Neural cell (in vitro differentiated cells): ENCODE measurements at regions not wholly inside any gene's neighbourhood (a gene's known extent, or its start where the extent isn't known, plus 50 kb on each side); places are given as distances from the start of the nearest gene placed in this dataset.

Experiments used
- CTCF ChIP-seq: fragments of 450-650 bp; IDR thresholded peaks from 2 replicates; pipeline ENCODE4 v1.5.1; 2014; ENCODE audit warnings: antibody characterized with exemption, mild to moderate bottlenecking, moderate library complexity; ENCODE audit not compliant: poor library complexity, severe bottlenecking
- EP300 ChIP-seq: fragments of 450-650 bp; conservative IDR thresholded peaks from 2 replicates; pipeline ENCODE4 v1.6.1; 2014; ENCODE audit warnings: antibody characterized with exemption, mild to moderate bottlenecking, moderate library complexity; ENCODE audit not compliant: poor library complexity, severe bottlenecking
- EZH2 ChIP-seq: fragments of 200-600, 300-800 bp; shearing (Covaris generic), sonication (generic); IDR thresholded peaks from 2 replicates; pipeline ENCODE4 v1.6.1; 2014; ENCODE audit warnings: antibody characterized with exemption, low read length, borderline replicate concordance, mild to moderate bottlenecking; ENCODE audit not compliant: insufficient read depth, poor library complexity, severe bottlenecking
- POLR2AphosphoS5 ChIP-seq: IDR thresholded peaks from 2 replicates; pipeline ENCODE4 v1.6.1; 2012
- TAF1 ChIP-seq: IDR thresholded peaks from 2 replicates; pipeline ENCODE4 v1.6.1; 2012; ENCODE audit warnings: low read depth

- no peak for TF ChIP-seq CTCF
- no peak for TF ChIP-seq EZH2
- no peak for TF ChIP-seq POLR2AphosphoS5
- TF ChIP-seq TAF1, result no peak
- TF ChIP-seq EP300, result no peak
Observed at GRCh38 chr13:21238267-21238666, 61.8 kb downstream of the MRPL57 start.
